GM12864 (cell line): ENCODE measurements at regions not wholly inside any gene's neighbourhood (a gene's known extent, or its start where the extent isn't known, plus 50 kb on each side); places are given as distances from the start of the nearest gene placed in this dataset.

ENCODE experiments used
- DNase-seq: peaks from one replicate; pipeline ENCODE4 v3.0.0-alpha.2; 2011; ENCODE audit warnings: low read depth
- H3K4me3 ChIP-seq: 2 replicates; pipeline ENCODE4 v1.5.1; 2011; ENCODE audit warnings: mild to moderate bottlenecking, low read depth, low read length, control low read depth
- CTCF ChIP-seq: IDR thresholded peaks from 2 replicates; pipeline ENCODE4 v1.5.1; 2011; ENCODE audit warnings: low read depth, mild to moderate bottlenecking, moderate library complexity, low read length, control low read depth, inconsistent platforms; ENCODE audit errors: missing control alignments

DNA sequence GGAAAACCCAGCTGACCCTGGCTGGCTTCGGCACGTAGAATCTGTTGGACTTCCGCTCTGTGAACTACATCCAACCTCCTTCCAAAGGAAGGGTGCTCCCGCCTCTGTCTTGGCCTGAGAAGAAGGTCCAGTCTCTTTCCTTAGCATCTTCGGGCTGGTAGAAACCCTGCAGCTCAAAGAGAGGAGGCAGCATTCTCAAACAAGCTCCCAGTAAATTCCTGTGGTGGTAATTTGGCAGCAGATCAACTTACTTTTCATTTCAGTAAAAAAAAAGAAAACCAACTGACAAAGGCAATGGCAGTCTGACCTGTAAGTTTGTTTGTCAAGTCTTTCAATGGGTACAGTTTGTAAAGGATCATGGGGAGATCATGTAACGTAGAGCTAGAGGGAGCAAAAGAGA, 176.7 kb downstream of the MED10 start:
- TF ChIP-seq CTCF: no peak
- DNase-seq: no peak
- H3K4me3 ChIP-seq: no peak overlapping the region

- TF ChIP-seq CTCF: no peak
- H3K4me3 ChIP-seq: no peak overlapping the region
These were observed 179.8 kb downstream of the MED10 start for GRCh38 chr5:6198531-6198930.

DNA sequence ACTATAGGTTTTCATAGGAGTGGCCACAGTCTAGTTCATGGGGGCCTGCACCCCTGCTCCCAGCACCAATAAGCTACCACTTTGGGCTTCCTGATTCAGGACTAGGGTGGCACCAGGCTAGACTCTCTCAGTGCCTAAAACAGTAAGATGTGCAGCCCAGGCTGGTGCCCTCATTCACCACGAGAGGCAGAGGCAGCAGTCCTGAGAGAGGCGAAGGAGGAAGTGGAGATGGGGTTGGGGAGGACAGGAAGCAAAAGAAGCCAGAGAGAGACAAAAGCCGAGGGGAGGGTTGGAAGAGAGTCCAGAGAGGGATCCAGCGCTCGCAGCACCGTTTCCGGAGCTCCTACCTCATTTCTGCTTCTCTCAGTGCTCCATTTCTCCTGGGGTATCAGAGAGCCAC, 180.9 kb downstream of the MED10 start:
- no peak for DNase-seq
- no peak for TF ChIP-seq CTCF
- H3K4me3 ChIP-seq: no peak overlapping the region

More at GRCh38 chr5:6198531-6198930, 179.8 kb downstream of the MED10 start:
- DNase-seq: no peak

DNA sequence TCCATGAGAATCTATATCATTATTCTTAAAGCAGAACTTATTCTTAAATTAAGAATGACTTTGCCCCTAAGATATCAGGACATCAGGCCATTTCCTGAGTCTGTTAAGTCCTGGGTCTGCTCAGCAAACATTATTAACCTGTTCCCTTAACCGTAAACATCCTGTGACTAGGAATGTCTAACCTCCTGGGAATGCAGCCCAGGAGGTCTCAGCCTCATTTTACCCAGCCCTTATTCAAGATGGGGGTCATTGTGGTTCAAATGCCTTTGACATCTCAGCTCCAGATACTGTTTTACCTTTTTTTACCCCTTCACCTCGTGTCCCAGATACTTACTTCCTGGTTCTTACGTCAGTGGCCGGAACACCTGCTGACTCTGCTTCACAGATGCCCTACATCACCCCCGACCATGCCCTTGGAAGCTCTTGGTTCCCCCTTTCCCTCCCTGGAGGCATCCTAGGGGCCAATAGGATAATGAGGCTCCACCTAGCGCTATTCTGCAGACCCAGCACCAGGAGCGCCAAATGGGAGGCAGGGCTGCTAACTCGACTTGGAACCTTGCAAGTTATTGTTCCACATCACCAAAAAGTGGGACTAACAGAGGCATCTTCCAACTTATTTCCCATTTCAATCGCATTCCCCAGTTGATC, 182.5 kb downstream of the MED10 start:
- DNase-seq: no peak

GRCh38 chr5:6194906-6195612, 183.3 kb downstream of the MED10 start:
- no peak for TF ChIP-seq CTCF
- no peak overlapping the region for H3K4me3 ChIP-seq
- DNase-seq: no peak

More for the DNA sequence above, 182.5 kb downstream of the MED10 start:
- no peak overlapping the region for H3K4me3 ChIP-seq
- TF ChIP-seq CTCF: no peak

- no peak for DNase-seq
- no peak overlapping the region for H3K4me3 ChIP-seq
- TF ChIP-seq CTCF: no peak
These were observed 184.0 kb downstream of the MED10 start for GRCh38 chr5:6194261-6194875.
